Uterus (tissue), 3 donors: ENCODE measurements at regions not wholly inside any gene's neighbourhood (a gene's known extent, or its start where the extent isn't known, plus 50 kb on each side); places are given as distances from the start of the nearest gene placed in this dataset.

Source experiments
- DNase-seq, 2 donors: peaks; one replicate each; pipeline ENCODE4 v3.0.0-alpha.2; 2019 to 2020
- H3K27ac ChIP-seq, 2 donors: fragments of 200-600 bp; sonication (generic); 1 replicate in 1 of 2; 2 replicates in 1 of 2; pipeline ENCODE4 v1.5.1; 2016 to 2018
- H3K27me3 ChIP-seq, 2 donors: fragments of 200-600 bp; sonication (generic); one replicate each; pipeline ENCODE4 v1.5.1; 2018 to 2019; ENCODE audit warnings: control low read depth in 1 of 2
- H3K36me3 ChIP-seq, 2 donors: fragments of 200-600 bp; sonication (generic); one replicate each; pipeline ENCODE4 v1.5.1; 2019; ENCODE audit warnings: control low read depth in 1 of 2
- H3K4me1 ChIP-seq, 2 donors: fragments of 200-600 bp; sonication (generic); one replicate each; pipeline ENCODE4 v1.5.1; 2018 to 2019; ENCODE audit warnings: control low read depth in 1 of 2
- H3K4me3 ChIP-seq, 2 donors: fragments of 200-600 bp; sonication (generic); 1 replicate in 1 of 2; 2 replicates in 1 of 2; pipeline ENCODE4 v1.5.1; 2018 to 2019; ENCODE audit warnings: mild to moderate bottlenecking in 1 of 2
- H3K9me3 ChIP-seq, 2 donors: fragments of 200-600 bp; sonication (generic); one replicate each; pipeline ENCODE4 v1.5.1; 2019; ENCODE audit warnings: control low read depth in 1 of 2
- POLR2A ChIP-seq, 2 donors: fragments of 450-650 bp; IDR thresholded peaks; one replicate each; pipeline ENCODE4 v1.6.1; 2016; ENCODE audit warnings: antibody characterized with exemption in 2 of 2, mild to moderate bottlenecking in 1 of 2, moderate library complexity in 1 of 2
- intact Hi-C: fragments of 100-400 bp; cut with DNase I; formaldehyde crosslinking; loops from one replicate; pipeline ENCODE4 v1.15.1; 2023; ENCODE audit warnings: low total_unique reads
- TF ChIP-seq, protein P1 (sequence below), 4 experiments: fragments of 200-600 bp in 2 of 4; fragments of 450-650 bp in 2 of 4; sonication (generic) in 2 of 4; IDR thresholded peaks; one replicate each; pipeline ENCODE4 v1.5.1; 2016 to 2019; ENCODE audit warnings: antibody characterized with exemption in 4 of 4, mild to moderate bottlenecking in 2 of 4, moderate library complexity in 1 of 4
- donor health status: DM: yes; HTN: yes; CAD: no.

DNA sequence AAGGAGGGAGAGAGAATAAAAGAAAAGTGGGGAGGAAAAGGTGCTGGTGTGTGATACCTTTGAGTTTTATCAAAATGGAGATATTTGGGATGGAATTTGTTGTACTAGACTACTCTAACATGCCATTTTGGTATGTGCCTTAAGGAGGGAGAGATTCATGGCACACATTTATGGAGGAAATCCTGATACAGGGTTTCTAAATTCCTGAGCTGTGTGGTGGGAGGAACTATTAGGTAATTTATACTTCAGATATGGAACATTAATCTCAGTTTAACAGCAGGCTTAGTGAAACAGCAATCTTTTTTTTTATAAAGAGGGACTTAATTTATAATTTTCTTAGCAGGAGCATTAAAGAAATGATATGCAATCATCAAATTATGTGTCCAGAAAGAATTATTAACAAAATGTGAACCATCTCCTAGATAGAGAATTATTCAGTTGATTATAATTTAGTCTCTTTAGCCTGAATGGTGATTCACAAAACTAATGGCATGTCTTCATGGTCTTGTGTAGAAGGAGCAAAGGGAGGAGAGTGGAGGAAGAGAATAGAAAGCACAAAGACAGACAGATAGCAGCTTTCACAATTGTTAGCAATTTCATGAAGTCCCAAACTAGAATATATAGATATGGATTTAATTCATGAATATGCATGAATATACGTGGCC lies 301.6 kb downstream of the HLX start:
- H3K9me3 ChIP-seq = no peaks in the 10 kb centered on the region
- intact Hi-C loops = no loop called here
- no peaks in the 10 kb centered on the region for H3K36me3 ChIP-seq
- TF ChIP-seq, protein P1, sequence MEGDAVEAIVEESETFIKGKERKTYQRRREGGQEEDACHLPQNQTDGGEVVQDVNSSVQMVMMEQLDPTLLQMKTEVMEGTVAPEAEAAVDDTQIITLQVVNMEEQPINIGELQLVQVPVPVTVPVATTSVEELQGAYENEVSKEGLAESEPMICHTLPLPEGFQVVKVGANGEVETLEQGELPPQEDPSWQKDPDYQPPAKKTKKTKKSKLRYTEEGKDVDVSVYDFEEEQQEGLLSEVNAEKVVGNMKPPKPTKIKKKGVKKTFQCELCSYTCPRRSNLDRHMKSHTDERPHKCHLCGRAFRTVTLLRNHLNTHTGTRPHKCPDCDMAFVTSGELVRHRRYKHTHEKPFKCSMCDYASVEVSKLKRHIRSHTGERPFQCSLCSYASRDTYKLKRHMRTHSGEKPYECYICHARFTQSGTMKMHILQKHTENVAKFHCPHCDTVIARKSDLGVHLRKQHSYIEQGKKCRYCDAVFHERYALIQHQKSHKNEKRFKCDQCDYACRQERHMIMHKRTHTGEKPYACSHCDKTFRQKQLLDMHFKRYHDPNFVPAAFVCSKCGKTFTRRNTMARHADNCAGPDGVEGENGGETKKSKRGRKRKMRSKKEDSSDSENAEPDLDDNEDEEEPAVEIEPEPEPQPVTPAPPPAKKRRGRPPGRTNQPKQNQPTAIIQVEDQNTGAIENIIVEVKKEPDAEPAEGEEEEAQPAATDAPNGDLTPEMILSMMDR (IDR thresholded peaks at IDR 0.05) = no peak
- no peak for TF ChIP-seq POLR2A (IDR thresholded peaks at IDR 0.05)
- no peak for DNase-seq
- no peak overlapping the region for H3K27ac ChIP-seq
- no peaks in the 10 kb centered on the region for H3K4me1 ChIP-seq
- H3K27me3 ChIP-seq = no peaks in the 10 kb centered on the region
- no peak overlapping the region for H3K4me3 ChIP-seq

DNA sequence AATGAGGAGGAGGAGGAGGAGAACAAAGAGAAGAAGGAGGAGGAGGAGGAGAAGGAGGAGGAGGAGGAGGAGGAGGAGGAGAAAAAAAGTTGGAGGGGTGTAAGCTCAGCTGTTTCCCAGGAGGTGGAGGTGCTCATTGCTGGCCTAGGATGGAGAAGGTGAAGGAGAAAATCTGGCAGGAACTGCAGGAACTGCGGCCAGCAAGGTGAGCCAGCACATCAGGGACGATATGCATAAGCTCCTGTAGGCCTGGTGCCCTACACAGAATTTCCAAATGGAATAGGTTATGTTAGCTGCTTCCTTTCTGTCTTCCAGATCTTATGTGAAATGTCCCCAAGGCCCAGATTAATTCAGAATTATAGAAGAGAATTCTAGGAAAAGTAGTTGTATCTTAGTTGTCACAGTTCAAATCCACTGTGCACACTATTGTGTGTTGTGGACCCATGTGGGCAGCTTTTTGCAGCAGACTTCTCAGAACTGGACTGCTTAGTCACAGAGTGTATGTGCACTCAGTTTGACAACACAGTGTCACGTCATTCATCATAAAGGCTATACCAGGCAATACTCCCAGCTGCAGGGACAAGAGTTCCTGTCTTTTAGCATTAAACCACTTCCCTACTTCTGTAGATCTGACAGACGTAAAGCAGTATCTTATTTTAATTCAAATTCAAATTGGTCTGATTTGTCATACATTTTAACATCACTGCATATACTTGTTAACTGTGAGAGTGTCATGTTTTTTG lies 303.7 kb downstream of the HLX start:
- H3K4me1 ChIP-seq = no peaks in the 10 kb centered on the region
- no peak overlapping the region for H3K27ac ChIP-seq
- intact Hi-C loops = no loop called here
- no peaks in the 10 kb centered on the region for H3K27me3 ChIP-seq
- no peak for DNase-seq
- TF ChIP-seq, protein P1 (IDR thresholded peaks at IDR 0.05) = no peak
- no peak for TF ChIP-seq POLR2A (IDR thresholded peaks at IDR 0.05)
- H3K4me3 ChIP-seq = no peak overlapping the region
- H3K36me3 ChIP-seq = no peaks in the 10 kb centered on the region
- H3K9me3 ChIP-seq = no peaks in the 10 kb centered on the region

DNA sequence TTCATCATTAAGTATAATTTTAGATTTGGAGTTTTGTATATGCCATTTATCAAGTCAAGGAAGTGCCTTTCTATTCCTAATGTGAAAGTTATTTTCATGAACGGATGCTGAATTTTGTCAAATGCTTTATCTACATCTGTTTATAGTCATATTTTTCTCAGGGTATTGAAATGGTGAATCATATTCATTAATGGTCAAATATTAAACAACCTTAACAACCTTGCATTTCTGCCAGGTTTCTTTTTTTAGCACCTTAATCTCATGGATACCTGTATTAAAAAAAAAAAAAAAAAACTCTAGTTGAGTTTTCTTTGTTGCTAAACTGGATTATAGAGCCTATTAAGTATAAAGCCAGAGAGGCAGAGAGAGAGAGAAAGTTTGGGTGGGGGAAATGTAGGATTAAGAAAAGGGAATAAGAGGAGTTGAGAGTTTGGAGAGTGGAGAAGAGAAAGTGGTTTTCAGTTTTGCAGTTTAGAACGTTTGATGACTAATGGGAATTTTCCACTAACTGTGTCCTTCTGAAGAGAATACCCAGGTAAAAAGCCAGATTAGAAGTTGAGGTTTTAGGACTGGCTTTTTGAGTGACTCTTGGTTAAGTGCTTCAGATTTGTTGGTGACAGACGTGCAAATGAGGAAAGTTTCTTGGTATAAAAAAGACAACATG lies 305.0 kb downstream of the HLX start:
- intact Hi-C loops = no loop called here
- no peak for DNase-seq
- Histone ChIP-seq H3K36me3 (no peaks in the 10 kb centered on the region), H3K4me1 (no peaks in the 10 kb centered on the region), H3K4me3 (no peak overlapping the region), H3K27me3 (no peaks in the 10 kb centered on the region), H3K9me3 (no peaks in the 10 kb centered on the region), H3K27ac (no peak overlapping the region)
- TF ChIP-seq POLR2A (IDR thresholded peaks at IDR 0.05) = no peak
- TF ChIP-seq, protein P1 (IDR thresholded peaks at IDR 0.05) = no peak

DNA sequence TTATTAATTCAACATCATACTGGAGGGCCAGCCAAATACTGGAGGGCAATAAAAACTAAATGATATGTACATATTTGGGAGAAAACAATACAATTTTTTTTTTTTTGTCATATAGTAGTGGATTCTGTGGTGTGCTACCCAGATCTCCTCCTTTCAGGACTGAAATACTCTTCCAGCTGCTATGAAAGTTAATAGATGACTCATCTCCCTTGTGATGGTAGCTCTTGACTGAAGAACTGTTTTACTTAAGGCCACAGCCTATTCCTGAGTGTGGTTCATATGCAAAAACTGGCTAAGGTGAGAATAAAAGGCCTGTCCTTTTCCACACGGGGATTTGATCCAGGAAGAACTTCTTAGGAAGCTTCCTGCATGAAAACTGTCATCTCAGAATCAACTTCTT lies 307.9 kb downstream of the HLX start:
- TF ChIP-seq POLR2A (IDR thresholded peaks at IDR 0.05) = no peak
- TF ChIP-seq, protein P1 (IDR thresholded peaks at IDR 0.05) = no peak
- H3K9me3 ChIP-seq = no peaks in the 10 kb centered on the region
- no peak overlapping the region for H3K27ac ChIP-seq
- intact Hi-C loops = no loop called here
- no peaks in the 10 kb centered on the region for H3K27me3 ChIP-seq
- no peaks in the 10 kb centered on the region for H3K4me1 ChIP-seq
- DNase-seq = no peak
- no peak overlapping the region for H3K4me3 ChIP-seq
- no peaks in the 10 kb centered on the region for H3K36me3 ChIP-seq

DNA sequence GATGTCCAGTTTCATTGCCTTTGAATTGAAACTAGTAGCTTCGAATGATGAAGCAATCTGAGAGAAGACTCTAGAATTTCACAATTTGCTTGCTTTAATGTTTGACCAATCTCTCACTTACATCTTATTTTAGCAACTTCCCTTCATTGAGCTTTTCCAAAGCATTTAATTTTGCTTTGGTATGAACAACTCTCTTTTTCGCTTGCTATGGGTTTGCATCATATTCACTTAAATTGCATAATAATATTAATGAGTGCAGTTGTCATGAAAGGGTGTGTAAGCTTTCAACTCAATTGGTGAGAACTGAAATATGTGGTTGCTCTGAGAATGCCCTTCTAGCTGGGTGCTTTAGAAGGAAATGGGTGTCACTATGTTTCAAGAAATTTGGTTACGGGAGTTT lies 309.2 kb downstream of the HLX start:
- TF ChIP-seq POLR2A (IDR thresholded peaks at IDR 0.05) = no peak
- TF ChIP-seq, protein P1 (IDR thresholded peaks at IDR 0.05) = no peak
- Histone ChIP-seq H3K27ac (no peak overlapping the region), H3K36me3 (no peaks in the 10 kb centered on the region), H3K4me1 (no peaks in the 10 kb centered on the region), H3K9me3 (no peaks in the 10 kb centered on the region), H3K4me3 (no peak overlapping the region), H3K27me3 (no peaks in the 10 kb centered on the region)
- intact Hi-C loops = no loop called here
- no peak for DNase-seq
